T-helper 9 cell (primary cell): ENCODE measurements at regions not wholly inside any gene's neighbourhood (a gene's known extent, or its start where the extent isn't known, plus 50 kb on each side); places are given as distances from the start of the nearest gene placed in this dataset.
"Not testable (repeated sequence)": the region's sequence is repeated elsewhere in the genome, so short reads cannot be mapped to it uniquely, and the experiment has no call there.

Source experiments
- DNase-seq: peaks from one replicate; pipeline ENCODE4 v3.0.0-alpha.2; 2020

- peak; percentile 95 for DNase-seq
Measured at GRCh38 chr7:149714081-149714909, 59.1 kb downstream of the ZNF467 start.

- DNase-seq: no peak
Measured at GRCh38 chr7:149713731-149714068, 59.7 kb downstream of the ZNF467 start.

- no peak for DNase-seq
Measured at GRCh38 chr7:149713061-149713730, 60.2 kb downstream of the ZNF467 start.

- DNase-seq: no peak
Measured at GRCh38 chr7:149708026-149708425, 65.4 kb downstream of the ZNF467 start.

- DNase-seq: no peak
Measured at GRCh38 chr7:149707448-149707886, 65.9 kb downstream of the ZNF467 start.

- DNase-seq: no peak
Measured at GRCh38 chr7:149706398-149706797, 67.0 kb downstream of the ZNF467 start.

- DNase-seq: no peak
Measured at GRCh38 chr7:149704507-149704906, 68.9 kb downstream of the ZNF467 start.

GRCh38 chr7:149703044-149703650 is 70.2 kb downstream of the ZNF467 start:
- DNase-seq: no peak

- DNase-seq: no peak
Measured at GRCh38 chr7:149701495-149702240, 71.7 kb downstream of the ZNF467 start.

- not testable (repeated sequence) for DNase-seq
Measured at GRCh38 chr7:149697767-149698166, 75.6 kb downstream of the ZNF467 start.

GRCh38 chr7:149696280-149696679 is 77.1 kb downstream of the ZNF467 start:
- no peak for DNase-seq

- no peak for DNase-seq
Measured at GRCh38 chr7:149692557-149692982, 80.8 kb downstream of the ZNF467 start.

GRCh38 chr7:149692056-149692455 is 81.3 kb downstream of the ZNF467 start:
- no peak for DNase-seq

GRCh38 chr7:149690688-149691446 is 82.5 kb downstream of the ZNF467 start:
- DNase-seq: no peak

- no peak for DNase-seq
Measured at GRCh38 chr7:149689291-149689721, 84.1 kb downstream of the ZNF467 start.

- no peak for DNase-seq
Measured at GRCh38 chr7:149688836-149689235, 84.6 kb downstream of the ZNF467 start.

- DNase-seq: not testable (repeated sequence)
Measured at GRCh38 chr7:149687820-149688219, 85.6 kb downstream of the ZNF467 start.

- no peak for DNase-seq
Measured at GRCh38 chr7:149686449-149686848, 86.9 kb downstream of the ZNF467 start.

GRCh38 chr7:149686011-149686410 is 87.4 kb downstream of the ZNF467 start:
- no peak for DNase-seq

- DNase-seq: no peak
Measured at GRCh38 chr7:149685455-149685854, 87.9 kb downstream of the ZNF467 start.

- DNase-seq: no peak
Measured at GRCh38 chr7:149683898-149684297, 89.5 kb downstream of the ZNF467 start.

GRCh38 chr7:149683181-149683580 is 90.2 kb downstream of the ZNF467 start:
- no peak for DNase-seq
